NCI-H1048 (cell line): ENCODE measurements at regions not wholly inside any gene's neighbourhood (a gene's known extent, or its start where the extent isn't known, plus 50 kb on each side); places are given as distances from the start of the nearest gene placed in this dataset.

Experiments used
- DNase-seq: peaks from one replicate; lab custom pipeline; 2025; lab: John Stamatoyannopoulos, UW

DNA sequence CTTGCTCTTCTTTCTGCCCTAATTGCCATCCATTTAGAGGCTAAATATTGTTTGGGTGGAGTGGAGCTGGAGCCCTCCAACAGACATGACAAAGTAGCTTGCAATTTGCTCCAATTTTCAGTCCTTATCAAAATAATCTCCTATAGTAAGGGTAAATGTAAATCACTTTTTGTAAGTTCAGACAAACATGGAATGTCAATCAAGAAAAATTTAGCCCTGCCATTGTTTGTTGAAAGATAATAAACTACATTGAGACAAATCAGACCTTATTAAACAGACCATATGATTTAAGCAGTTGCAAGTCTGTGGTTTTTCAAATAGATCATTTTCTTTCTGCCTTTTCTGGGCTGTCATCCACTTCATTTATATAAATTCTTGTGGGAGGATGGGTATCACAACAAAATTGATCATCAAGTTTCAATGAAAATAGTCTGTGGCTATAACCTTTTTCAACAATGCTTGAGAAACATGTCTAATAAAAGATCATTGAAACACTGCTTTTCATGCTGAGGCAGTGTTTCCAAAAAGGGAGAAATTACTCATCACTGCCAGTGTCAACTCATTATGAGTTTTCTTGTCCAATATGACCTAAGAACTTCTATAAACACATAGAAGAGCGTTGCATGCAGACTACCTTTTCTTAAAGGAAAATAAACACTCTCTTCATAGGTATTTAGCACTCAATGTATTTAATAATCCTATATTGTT lies 1152.0 kb upstream of the B3GALT2 start:
- DNase-seq, result no peak

DNA sequence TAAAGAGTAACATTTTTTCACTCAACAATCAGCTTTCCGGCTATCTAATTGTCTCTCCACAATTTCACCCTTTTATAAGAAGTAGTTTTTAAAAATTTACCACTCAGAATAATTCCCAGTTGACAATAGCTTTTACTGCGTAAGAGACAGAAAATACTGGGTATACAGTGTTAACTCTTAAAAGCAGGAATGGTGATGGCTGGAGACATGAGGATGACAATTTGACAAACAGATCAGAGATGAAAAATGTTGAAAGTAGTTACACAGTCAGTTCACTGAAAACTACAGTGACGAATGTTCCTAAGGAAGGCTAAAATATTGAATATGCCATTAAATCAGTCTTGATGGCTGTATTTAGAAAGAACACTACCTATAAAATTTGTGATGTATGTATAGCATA lies 1146.8 kb upstream of the B3GALT2 start:
- no peak for DNase-seq

DNA sequence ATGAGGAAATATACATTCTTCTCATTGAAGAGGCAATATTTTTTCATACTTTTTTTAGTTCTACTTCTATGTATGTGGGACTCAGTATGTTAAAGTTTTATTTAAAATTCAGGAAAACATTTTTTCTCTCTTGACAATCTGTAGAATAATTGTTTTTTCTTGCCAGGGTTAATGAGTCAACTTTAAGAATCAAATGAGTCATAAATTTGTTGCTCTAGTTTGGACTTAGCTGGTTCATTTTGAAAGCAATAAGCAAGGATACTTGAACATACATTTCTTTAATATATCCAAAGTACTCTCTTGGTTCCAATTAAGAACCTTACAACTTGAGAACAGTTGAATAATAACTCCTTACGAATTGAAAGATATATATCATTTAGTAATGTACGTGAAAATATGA lies 1145.3 kb upstream of the B3GALT2 start:
- no peak for DNase-seq

DNA sequence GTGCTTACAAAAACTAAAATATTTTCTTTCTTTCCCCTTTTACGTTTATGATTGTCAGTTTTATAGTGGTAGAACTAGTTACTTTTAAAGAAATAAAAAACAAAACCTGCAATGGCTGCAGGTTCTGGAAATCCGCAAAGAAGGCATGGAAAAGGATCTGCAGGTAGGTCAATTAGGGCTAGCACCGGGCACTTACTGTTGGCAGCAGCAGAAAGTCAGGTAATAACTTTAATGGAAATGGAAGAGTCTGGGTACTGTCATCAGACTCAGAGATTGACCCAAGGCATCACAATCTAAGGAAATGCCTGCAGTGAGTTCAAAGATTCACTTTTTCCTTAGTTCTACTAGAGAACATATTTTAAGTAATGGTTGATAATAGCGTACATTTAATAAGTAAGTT lies 1136.3 kb upstream of the B3GALT2 start:
- no peak for DNase-seq

DNA sequence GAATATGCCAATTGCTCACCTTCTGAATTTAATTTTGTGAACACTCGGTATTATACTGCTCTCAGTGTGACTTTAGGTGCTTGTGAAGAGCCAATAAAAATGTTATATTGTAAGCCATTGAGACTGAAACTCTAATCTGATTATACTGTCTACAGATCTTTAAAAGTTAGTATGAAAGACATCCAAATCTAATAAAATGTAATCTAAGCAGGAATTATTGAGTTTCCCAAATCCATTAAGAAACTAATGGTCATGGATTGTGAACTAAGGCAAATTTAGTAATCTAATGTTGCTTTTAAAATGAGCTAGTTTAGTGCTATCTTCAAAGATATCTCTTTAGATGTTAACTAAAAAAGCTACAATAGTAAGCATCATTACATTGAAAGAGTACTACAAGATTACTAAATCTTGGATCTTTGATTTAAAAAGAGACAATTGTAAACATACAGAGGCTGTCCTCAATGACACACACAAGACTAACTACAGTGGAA lies 1132.4 kb upstream of the B3GALT2 start:
- DNase-seq, result no peak

DNA sequence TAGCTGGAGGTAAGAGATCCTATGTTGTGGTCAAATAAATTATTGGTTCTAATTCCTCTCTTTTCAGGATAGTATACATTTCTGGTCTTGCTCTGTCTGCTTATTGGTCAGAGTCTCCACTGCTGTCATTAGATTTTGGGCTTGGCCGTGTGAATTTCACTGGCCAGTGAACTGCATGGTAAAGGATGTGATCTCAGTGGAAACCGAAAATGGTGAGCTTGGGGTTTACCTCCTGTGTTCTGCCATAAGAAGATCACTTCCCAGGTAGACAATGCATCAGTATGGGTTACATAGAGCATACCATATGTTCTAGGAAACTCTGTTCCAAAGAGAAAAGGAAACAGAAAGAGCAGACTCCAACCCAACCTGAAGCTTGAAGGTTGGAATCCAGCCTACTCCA lies 1123.3 kb upstream of the B3GALT2 start:
- no peak for DNase-seq

DNA sequence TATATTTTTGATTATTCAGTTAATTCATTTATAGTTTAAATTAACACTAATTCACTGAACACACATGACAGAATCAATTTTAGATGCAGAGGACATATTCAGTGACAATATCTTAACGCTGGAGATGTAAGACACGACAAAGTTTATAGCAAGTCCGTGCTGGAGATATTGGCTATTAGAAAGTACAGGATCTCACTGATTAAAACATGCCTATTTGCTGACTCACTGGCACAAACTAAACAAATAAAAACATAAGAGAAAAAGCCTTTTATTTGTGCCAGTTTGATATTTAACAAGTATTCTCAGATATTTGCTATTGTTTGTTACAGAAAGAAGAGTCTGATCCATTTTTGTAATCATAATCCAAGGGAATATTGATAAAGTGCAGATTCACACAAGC lies 1122.9 kb upstream of the B3GALT2 start:
- DNase-seq, result no peak

DNA sequence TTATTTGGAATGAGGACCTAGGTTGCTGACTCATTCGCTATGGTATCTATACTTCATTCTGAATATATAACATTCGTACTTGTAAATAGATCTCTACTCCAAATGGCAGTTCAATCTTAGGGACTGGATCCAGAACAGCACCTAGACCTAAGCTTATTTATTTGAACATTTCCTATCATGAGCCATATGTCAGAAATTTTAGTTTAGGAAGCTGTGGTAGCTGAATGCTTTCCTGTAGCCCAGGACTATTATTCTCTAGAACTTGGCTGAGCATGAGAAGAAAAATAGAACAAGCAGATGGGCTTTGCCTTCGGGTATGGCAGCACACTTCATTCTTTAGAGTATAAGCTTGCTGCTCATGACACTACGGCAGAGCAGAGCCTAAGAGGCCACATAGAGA lies 1114.4 kb upstream of the B3GALT2 start:
- no peak for DNase-seq

DNA sequence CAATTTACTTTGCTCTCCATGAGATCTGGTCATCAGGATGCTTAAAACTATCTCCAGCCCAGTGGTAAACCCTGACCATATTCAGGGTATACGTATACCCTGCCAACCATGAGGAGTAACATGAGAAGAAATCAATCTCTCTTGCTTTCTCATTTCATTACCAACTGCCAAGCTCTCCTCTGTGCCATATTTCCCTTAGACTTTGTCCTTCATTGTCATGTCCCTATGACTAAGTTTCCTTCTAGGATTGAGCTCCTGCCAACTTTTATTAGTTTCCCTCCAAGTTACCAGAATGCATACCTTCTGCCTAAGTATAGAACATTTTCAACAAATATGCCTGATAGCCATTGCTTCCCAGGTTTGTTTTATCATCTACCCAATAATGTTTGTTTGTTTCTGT lies 1113.9 kb upstream of the B3GALT2 start:
- DNase-seq, result no peak

DNA sequence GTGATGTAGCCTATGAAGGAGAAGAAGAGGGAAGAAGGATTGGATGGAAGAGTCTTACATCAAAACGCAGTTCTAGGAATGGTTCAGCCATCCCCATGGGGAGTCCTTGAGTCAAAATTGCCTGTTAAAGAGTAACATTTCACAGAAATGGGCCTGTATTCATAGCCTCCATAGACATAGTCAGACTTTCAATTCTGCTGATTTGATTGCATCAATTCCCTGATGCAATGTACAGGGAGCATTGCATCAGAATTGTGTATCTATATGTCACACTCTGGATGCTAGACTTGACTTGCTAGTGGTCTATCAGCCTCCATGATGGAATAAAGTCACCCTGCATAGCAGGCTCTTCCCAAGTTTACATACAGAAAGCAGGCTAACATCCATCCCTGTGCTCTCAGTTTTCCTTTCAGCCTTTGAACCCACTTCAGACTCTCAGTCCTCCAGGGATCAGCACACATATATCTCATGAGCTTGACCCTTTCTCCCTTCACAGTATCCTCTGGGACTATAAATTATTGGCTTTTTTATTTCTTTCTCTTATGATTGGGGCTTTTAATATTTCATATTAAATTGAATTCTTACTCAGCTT lies 1111.7 kb upstream of the B3GALT2 start:
- no peak for DNase-seq

DNA sequence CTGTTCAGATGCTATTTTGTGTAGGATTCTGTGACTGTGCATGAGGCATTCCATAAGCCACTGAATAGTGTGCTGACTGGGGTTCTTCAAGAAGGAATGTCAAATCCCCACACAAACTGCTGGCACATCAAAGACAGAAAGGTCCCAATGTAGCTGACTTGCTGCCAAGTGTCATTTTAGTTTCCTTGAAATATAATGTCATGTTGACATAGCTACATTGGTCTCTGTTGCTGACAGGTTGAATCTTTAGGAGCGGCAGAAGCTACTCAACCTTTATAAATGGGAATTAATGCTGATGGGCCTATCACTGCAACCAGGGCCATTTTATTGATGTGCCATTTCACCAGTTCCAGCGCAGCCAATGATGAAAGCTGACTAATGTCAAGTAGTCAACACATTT lies 1110.7 kb upstream of the B3GALT2 start:
- DNase-seq, result no peak

DNA sequence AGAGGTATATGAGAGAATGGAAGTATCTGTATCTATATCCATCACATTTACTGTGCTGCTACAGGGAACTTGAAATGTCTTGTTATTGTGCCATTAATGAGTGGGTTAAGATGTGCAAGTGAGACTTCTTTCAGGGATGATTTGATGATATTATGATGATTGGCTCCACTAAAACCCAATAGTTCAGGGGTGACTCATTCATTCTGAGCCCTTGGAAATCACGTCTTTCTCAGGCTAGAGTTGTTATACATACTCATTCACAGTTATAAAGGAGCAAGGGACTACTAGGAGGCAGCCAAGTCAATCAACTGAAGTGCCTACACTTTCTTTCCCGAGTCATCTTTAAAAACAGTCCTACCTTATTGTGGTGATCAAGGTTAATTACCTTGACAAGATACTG lies 1109.8 kb upstream of the B3GALT2 start:
- DNase-seq, result no peak

DNA sequence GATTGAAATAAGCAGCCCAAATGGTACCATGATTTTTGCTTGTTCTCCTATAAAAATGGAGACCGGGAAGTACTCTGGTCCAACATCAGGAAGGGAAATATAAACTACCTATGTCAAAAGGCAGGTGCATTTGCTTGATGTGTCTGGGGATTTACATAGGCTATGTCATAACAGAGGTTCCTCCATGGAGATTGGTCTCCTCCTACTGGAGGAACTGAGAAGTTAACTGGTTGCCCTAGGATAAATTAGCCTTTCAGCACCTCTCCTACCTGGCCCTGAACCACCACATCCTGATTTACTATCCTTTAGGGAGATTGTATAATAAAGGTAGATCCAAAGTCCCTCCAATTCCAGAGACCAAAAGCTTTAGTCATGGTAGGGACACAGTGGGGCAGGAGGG lies 1109.3 kb upstream of the B3GALT2 start:
- DNase-seq, result peak; percentile 64

DNA sequence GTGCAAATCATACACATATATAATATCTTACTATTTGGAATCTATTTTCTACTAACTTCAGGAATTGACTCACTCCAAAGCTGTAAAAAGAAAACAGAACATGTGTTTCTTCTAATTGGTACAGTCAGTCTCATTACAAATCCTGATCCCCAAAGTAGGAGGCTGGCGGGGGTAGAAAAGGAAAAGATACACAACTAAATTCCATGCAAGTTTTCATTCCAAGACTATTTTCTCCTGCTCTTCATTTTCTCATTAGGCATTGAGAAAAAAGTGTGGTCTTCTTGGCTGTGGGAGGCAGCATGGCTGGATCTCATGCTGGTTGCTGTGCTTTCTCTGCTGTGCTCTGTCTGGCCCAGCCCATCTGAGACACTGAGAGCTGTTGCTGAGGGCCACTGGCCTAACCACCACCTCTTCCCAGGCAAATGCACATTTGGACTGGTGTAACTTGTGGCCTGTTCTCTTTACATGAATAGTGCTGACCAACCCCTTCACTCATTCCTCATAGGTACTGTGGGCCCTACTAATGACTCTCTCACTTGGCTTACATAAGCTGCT lies 1107.5 kb upstream of the B3GALT2 start:
- DNase-seq, result no peak

DNA sequence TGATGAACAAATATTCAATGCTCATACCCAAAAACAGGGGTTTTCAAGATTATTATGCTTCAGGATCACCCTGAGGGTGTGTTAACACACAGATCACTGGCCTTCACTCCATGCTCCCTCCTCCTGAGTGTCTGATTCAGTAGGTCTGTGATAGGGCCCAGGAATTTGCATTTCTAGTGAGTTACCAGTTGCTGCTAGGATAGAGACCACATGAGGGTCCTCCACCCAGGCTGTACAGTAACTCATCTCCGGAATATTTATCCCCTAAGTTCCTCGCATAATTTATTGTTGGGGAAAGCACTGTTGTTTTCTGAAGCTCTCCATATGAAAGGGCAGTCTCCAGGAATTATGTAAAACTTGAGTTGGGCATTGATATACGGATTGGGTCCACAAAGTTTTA lies 1106.6 kb upstream of the B3GALT2 start:
- DNase-seq, result no peak

DNA sequence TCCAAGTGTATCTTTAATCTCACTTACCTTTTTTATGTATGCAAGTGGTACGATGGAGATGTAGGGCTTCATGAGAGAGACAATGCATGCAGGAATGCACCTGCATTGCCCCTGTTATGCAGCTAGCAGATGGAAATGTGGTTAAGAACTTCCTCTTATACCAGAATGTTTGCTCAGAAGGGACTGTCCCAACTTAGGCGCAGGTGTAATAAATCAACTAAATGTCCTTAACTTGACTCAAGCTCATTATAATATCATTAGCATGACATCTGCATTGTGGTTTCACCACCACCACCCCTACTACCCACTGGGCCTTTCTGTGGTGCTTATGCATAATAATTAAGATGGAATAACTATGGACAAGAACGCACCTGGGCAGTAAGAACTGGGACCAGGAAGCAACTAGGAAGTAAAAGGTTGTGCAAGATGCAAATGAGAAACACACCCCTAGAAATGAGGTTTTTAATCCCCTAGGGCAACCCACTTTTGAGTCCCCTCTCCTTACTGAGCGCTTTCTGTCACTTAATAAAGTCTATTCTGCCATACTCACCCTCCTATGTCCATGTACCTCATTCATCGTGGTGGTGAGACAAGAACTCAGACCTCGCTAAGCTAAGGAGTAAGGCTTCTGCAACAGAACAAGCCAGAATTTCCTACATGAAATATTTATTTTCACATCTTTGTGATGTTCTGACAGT lies 1103.3 kb upstream of the B3GALT2 start:
- no peak for DNase-seq

DNA sequence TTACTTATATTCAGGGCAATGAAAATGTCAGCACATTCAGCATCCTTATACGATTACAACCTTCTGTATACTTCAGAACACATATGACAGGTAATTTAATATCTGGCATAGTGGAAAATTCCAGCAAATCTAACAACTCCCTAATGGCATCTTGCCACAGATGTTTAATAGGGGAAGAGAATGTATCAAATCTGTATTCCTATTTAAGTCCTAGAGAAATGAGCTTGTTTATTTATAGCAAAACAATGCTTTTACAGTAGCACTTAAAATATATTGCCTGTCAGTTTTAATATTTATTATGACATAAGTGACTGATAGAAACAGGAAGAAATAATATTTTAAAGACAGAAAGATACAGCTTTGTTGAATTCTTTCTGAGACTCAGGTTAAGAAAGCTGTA lies 1101.8 kb upstream of the B3GALT2 start:
- no peak for DNase-seq

DNA sequence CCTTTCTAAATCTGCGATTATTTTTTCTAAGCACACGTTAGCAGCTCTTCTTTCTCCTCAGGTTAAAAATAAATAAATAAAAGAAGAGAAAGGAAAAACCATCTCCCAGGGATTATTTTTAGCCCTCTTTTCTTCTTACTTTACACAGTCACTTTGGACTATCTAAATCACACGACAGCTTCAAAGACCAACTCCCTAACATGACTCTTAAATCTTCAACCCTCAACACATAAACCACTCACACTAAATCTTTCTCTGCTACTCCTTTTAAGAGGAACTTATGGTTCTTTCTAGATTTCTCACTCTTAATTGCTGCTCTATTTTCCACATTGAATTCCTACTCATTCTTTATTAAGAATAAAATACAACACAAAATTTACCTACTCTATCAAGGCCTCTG lies 1095.0 kb upstream of the B3GALT2 start:
- DNase-seq, result no peak

DNA sequence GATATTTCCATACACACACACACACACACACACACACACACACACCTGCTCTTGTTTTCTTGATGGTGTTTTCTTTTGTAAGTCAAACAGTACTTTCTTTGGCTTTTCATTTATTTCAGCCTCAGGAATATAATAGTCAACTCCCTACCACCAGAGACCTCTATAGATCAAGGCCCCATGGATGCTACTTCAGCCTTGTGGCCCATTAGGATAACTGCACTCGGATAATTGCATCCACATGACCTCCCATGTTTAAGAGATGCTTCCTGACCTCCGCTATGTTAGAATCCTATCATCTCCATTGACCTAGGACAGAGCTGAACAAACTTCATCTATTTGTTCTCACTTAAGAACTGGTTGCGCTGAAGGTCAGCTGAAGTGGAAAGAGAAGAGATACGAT lies 1094.0 kb upstream of the B3GALT2 start:
- no peak for DNase-seq

DNA sequence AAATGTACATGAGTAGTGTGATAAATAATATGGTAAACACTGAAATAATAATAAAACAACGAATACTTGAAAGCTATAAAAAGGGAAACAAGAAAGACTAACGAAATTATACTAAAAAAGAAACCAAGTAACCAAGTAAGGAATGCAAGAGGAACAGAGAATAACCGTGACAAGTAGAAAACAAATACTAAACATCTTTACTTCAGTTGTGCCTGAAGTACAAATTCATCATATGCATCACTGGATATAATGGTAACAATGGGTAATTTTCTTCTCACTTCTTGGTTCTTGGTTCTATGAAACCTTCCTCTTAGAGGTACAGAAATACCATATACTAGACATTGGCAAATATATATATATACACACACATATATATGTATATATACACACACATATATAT lies 1093.6 kb upstream of the B3GALT2 start:
- no peak for DNase-seq

DNA sequence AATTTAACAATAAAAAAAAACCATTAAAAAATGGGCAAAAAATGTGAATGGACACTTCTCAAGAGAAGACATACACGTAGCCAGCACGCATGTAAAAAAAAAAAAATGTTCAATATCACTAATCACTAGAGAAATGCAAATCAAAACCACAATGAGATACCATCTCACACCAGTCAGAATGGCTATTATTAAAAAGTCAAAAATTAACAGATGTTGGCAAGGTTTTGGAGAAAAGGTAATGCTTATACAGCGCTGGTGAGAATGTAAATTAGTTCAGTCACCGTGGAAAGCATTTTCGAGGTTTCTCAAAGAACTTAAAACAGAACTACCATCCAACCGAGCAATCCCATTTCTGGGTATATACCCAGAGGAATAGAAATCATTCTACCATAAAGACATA lies 1091.5 kb upstream of the B3GALT2 start:
- DNase-seq, result no peak

DNA sequence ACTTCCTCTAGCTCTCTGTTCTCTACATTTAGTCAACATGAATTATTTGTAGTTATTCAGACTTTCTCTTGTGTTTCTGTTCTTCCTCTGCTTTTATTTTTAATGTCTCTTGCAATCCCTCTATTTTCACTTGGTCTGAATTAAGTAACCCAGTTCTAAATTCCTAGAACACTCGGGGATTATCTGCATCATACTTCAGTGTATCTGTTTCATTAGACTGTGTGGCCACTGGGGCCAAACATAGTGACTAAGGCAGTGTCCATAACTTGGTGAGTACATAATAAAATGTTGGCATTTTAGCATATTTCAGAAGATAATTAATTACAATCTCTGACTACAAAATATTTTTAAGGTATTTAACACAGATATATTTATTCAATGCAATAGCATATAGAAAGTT lies 1087.2 kb upstream of the B3GALT2 start:
- no peak for DNase-seq

DNA sequence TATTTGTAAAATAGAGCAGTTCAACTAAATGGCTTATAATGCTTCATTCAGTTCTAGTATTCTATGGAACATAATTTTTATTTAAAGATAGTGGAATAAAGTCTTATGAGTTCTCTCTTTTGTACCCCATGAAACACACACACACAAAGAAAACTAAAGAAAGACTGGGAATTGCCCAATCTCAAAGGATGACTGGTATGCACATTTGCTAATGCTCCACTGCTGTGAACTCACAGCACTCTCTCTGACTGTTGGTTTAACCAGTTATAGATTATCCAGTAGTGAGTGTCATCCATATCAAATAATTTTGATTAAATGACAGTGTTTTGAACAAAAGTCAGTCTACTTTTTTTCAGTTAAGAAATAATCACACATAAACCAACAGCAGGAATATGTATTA lies 1082.4 kb upstream of the B3GALT2 start:
- no peak for DNase-seq
